Activated CD8-positive, alpha-beta memory T cell treated with anti-CD3 and anti-CD28 coated beads for 4 hours (primary cell): ENCODE measurements at regions not wholly inside any gene's neighbourhood (a gene's known extent, or its start where the extent isn't known, plus 50 kb on each side); places are given as distances from the start of the nearest gene placed in this dataset.

Source experiments
- DNase-seq, 2 donors: peaks; one replicate each; pipeline ENCODE4 v3.0.0-alpha.2; 2020; ENCODE audit warnings: low read depth in 2 of 2

GRCh38 chr3:5428607-5429516 is 241.4 kb downstream of the EDEM1 start:
- no peak for DNase-seq

DNA sequence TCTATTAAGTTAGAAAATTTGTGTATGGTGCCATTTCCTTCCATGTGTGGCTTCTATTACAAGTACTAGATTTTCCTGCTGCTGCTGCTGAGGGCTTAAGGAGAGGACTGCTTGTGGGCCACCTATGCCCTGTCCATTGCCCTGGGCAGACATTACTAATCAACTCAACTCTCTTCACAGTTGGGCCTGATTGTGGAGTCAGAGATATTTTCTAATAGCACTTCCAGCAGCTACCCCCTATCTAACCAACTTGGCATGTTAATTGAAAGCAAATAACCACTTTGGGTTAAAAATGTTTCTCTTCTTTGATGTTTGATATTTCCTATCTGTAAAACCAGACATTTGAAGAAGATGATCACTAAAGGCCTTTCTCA is 242.0 kb downstream of the EDEM1 start:
- DNase-seq: no peak

DNA sequence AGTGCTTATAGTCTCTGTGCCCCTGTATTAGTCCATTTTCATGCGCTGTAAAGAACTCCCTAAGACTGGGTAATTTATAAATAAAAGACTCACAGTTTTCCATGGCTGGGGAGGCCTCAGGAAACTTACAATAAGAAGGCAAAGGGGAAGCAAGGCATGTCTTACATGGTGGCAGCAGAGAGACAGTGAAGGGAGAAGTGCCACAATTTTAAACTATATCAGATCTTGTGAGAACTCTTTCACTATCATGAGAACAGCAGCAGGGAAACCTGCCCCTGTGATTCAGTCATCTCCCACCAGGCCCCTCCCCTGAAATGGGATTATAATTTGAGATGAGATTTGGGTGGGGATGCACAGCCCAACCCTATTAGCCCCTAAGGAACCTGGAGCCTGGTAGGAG is 243.2 kb downstream of the EDEM1 start:
- DNase-seq: no peak

- no peak for DNase-seq
Measured at GRCh38 chr3:5431146-5431545, 243.6 kb downstream of the EDEM1 start.

DNA sequence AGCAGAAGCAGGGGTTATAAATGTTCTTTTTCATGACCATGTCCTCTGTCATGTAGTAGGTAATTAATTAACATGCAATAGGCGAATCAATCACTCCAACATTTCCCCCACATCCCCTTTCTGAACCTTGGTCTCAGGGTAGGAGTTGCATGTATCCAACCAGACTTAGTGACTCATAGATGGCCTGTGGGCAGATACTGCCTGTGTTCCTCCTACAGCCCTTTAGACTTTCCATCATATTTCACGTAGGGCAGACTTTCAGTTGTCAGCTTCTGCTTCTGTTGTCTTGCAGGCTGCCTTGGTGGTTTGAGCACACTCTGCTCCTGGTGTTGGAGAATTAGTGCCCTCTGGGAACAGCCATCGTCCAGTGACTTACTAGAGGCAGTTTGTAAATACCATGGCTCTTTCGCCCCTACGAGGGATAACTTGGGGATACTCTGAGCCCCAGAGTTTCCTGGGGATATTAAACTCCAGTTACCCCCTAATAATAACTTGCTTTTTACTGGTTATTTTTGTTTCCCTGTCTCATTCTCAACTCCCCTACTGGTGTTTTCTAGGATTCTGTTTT is 244.4 kb downstream of the EDEM1 start:
- DNase-seq: no peak

DNA sequence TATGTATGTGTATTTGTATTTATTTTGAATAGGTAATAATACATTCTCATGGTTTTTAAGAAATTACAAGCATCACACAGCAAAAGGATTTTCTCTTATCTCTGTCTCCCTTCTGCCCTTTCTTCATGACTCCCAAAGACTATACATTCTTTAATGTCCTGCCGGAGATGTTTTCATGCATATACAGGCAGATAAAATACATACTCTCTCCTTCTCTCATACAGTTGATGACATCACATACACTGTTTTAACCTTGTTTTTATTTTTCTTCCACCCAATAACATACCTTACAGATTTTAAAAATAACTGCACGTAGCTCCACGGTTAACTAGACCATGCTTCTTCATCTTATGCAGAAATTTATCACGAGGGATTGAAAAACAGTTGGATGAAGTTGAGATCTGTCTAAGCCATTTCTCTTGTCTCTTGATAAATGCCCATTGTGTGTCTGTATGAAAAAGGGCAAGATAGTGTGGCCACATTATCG is 249.8 kb downstream of the EDEM1 start:
- DNase-seq: no peak

- DNase-seq: no peak
Measured at GRCh38 chr3:5437783-5438323, 250.3 kb downstream of the EDEM1 start.

GRCh38 chr3:5441401-5441800 is 253.9 kb downstream of the EDEM1 start:
- no peak for DNase-seq

- no peak for DNase-seq
Measured at GRCh38 chr3:5442106-5442785, 254.7 kb downstream of the EDEM1 start.

DNA sequence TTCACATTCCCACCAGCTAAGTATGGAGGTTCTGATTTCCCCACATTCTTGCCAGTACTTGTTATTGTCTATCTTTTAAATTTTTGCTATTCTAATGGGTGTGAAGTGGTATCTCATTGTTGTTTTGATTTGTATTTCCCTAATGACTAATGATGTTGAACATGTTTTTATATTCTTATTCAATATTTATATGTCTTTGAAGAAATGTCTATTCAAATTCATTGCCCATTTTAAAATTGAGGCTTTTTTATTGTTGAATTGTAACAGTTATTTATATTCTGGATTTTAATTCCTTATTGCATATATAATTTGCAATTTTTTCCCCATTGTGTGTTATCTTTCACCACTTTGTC is 255.3 kb downstream of the EDEM1 start:
- DNase-seq: no peak

DNA sequence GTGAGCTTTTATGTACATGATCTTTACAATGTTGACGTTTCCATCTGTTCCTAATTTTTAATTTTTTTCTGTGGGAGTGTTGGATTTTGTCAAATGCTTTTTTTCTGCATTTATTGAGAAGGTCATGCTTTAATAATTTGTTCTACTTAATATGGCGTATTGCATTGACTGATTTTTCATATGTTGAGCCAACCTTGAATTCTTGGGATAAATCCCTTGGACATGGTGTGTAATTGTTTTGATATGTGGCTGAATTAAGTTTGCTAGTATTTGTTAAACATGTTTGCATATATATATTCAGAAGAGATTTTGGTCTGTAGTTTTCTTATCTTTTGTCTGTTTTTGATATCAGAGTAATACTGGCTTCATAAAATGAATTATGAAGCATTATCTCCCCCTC is 256.7 kb downstream of the EDEM1 start:
- DNase-seq: no peak

- no peak for DNase-seq
Measured at GRCh38 chr3:5445676-5446201, 258.2 kb downstream of the EDEM1 start.

- no peak for DNase-seq
Measured at GRCh38 chr3:5448246-5448645, 260.7 kb downstream of the EDEM1 start.

DNA sequence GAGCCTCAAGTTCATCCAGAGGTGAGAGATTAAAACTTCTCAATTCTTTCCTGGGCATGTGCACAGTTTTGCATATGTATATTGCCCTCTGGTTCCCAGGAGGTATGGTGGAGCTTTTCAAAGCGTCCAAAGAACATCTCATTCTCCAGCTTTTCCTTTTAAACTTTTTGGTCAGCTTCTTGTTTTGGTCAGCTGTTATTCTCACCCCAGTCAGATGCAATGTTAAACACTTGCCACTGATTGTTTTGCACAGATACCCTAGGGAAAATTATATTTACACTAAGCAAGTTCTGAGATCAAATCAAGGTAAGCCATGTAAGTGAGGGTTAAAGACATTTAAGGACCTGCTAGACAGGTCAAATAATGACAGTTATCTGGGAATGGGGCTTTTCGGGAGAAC is 261.3 kb downstream of the EDEM1 start:
- no peak for DNase-seq

DNA sequence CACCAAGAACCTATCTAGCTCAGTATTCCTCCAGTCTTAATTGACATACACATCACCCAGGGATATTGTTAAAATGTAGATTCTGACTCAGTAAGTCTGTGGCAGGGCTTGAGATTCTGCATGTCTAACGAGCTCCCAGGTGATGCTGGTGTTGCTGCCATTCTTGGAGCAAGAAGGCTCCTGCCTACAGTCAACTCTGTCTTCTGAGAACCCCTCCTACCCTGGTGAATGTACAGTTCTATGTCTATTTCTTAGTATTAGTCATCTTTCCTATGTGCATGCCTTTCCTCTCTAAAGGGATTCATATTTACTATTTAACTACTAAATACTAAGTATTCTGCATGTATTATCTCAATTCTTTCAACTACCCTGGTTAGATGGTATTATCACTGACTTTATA is 268.7 kb downstream of the EDEM1 start:
- DNase-seq: no peak

GRCh38 chr3:5458526-5458925 is 271.0 kb downstream of the EDEM1 start:
- no peak for DNase-seq

- no peak for DNase-seq
Measured at GRCh38 chr3:5462086-5462485, 274.6 kb downstream of the EDEM1 start.

- no peak for DNase-seq
Measured at GRCh38 chr3:5463991-5464390, 276.5 kb downstream of the EDEM1 start.

- no peak for DNase-seq
Measured at GRCh38 chr3:5464649-5465048, 277.1 kb downstream of the EDEM1 start.

DNA sequence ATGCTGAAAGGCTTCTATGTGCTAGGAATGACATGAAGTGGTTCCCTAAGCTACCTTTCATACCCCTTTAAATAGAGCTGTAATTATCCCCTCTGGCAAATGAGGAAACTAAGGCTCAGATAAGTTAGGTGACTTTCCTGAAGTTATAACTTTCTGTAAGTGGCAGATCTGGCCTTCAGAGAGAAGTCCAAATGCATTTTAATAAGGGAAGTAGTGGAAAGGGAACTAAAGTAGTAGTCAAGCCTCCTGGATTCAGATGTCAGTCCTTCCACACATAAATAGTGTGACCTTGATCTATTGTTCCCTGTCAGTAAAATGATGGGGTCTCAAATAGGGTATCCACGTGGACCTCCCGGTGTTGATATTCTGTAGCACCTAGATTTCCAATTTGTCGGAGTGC is 277.7 kb downstream of the EDEM1 start:
- DNase-seq: no peak

GRCh38 chr3:5466065-5466464 is 278.6 kb downstream of the EDEM1 start:
- DNase-seq: no peak

- no peak for DNase-seq
Measured at GRCh38 chr3:5466717-5467116, 279.2 kb downstream of the EDEM1 start.
